ENCODE measurements at regions not wholly inside any gene's neighbourhood (a gene's known extent, or its start where the extent isn't known, plus 50 kb on each side); places are given as distances from the start of the nearest gene placed in this dataset.
"Not testable (repeated sequence)": the region's sequence is repeated elsewhere in the genome, so short reads cannot be mapped to it uniquely, and the experiment has no call there.

DNA sequence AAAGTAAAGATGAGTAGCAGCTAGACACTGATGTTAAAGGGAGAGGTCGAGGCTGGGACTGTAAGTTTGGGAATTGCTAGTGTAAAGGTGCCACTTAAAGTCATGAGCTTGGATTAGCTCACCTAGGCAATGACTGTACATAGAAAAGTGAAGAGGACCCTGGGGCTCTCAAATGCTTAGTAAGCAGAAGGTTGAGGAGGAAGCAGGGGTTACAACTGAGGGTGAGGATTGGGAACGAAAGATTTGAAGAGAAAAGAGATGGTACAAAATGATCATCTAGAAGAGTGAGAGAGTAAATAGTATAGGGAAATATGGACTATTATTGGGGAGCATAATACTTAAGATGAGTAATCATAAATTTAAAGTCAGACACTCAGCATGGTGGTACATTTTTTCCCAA lies 63.1 kb upstream of the TNFSF4 start:
- Histone ChIP-seq H3K56ac (ENCODE audit: extremely low read depth, insufficient read depth, low read length) (no peak overlapping the region; the same call in 1 of the 2 replicates), H2BK20ac (ENCODE audit: low read depth, low read length) (peak overlapping the region; percentile 85), H3K9ac (ENCODE audit: low read depth, low read length) (no peak overlapping the region), H3K36me3 (ENCODE audit: control insufficient read depth, insufficient read depth, low read length) (no peaks in the 10 kb centered on the region), H4K20me1 (ENCODE audit: insufficient read depth, low read length) (no peaks in the 10 kb centered on the region), H3K14ac (replicated peaks; ENCODE audit: low read depth, low read length) (peak overlapping the region; percentile 53; the same call in 1 of the 2 replicates), H2AK9ac (replicated peaks; ENCODE audit: low read depth, low read length, poor library complexity) (no peak overlapping the region), H3K4me3 (ENCODE audit: insufficient read depth, low read depth, low read length) (no peak overlapping the region), H2BK120ac (ENCODE audit: low read depth, low read length) (peak overlapping the region; percentile 48), H2AK5ac (ENCODE audit: low read depth, low read length) (peak overlapping the region; percentile 51), H3K27ac (ENCODE audit: insufficient read depth, low read length) (no peak overlapping the region), H3K4me2 (ENCODE audit: low read depth, low read length) (no peak overlapping the region; the same call in 1 of the 2 replicates), H3K4ac (ENCODE audit: low read depth, low read length) (peak overlapping the region; percentile 69), H3K18ac (ENCODE audit: low read depth, low read length) (peak overlapping the region; percentile 51; the same call in 1 of the 2 replicates), H4K5ac (ENCODE audit: low read depth, low read length) (no peak overlapping the region; the same call in 1 of the 2 replicates), H4K8ac (ENCODE audit: low read depth in 2 of 2, low read length in 2 of 2) (peak overlapping the region in 1 of 2 experiments; percentile 43; a peak in 1 of 4 replicates), H2BK5ac (ENCODE audit: low read depth, low read length, poor library complexity, severe bottlenecking) (no peak overlapping the region), H2BK15ac (ENCODE audit: low read depth, low read length) (peak overlapping the region; percentile 4; the same call in 1 of the 3 replicates), H3K79me1 (ENCODE audit: low read depth in 1 of 2, low read length in 2 of 2) (no peaks in the 10 kb centered on the region), H2AFZ (replicated peaks; ENCODE audit: low read length, poor library complexity) (no peak overlapping the region), H3K9me1 (ENCODE audit: insufficient read depth, low read length) (0 out of 2 replicates have a peak, but pooled peaks cover 3% of the 10 kb centered on the region), H3K4me1 (ENCODE audit: control insufficient read depth, insufficient read depth, low read length) (peaks cover 6% of the 10 kb centered on the region), H3K23ac (ENCODE audit: low read depth, low read length) (0 out of 2 replicates have a peak overlapping the region, but pooled peaks have one; percentile 4), H4K91ac (ENCODE audit: insufficient read depth, low read depth, low read length) (peak overlapping the region; percentile 75), H3K9me3 (ENCODE audit: control insufficient read depth, insufficient read depth, low read length) (no peaks in the 10 kb centered on the region), H3K27me3 (ENCODE audit: control insufficient read depth, insufficient read depth, low read length) (no peaks in the 10 kb centered on the region)
- 100% methylated on average over 1 of the region's 2 CpGs; no CpG with 5 or more reads in 1 of the 2 experiments for WGBS, 2 experiments (ENCODE audit: extremely low coverage in 2 of 2, insufficient read length in 1 of 2)
- BruUV-seq (replicated peaks) = no TSS peak
- TF ChIP-seq MAFK (IDR thresholded peaks at IDR 0.05; ENCODE audit: low read depth, low read length) (peak; percentile 24; the same call in 1 of the 2 replicates), CEBPB (IDR thresholded peaks at IDR 0.05; ENCODE audit: low read depth, low read length) (no peak)
- dilution Hi-C loops (cut with HindIII; ENCODE audit: low sequenced_read_pairs, unreplicated experiment) = no loop called here
- no peak for ATAC-seq (ENCODE audit: low read depth)
- intact Hi-C loops (cut with micrococcal nuclease) = no loop called here
- ChIA-PET POLR2A (ENCODE audit: unreplicated experiment) (no interaction called here), CTCF (interaction anchor here (0.7 to 1.2 kb wide), 2 partner anchors 16 to 21 kb away, joined by 3 to 4 read pairs; no protein-coding TSS in a partner anchor)
- no peak for DNase-seq
- in situ Hi-C loops (cut with MboI; ENCODE audit: low sequenced_read_pairs) = no loop called here

DNA sequence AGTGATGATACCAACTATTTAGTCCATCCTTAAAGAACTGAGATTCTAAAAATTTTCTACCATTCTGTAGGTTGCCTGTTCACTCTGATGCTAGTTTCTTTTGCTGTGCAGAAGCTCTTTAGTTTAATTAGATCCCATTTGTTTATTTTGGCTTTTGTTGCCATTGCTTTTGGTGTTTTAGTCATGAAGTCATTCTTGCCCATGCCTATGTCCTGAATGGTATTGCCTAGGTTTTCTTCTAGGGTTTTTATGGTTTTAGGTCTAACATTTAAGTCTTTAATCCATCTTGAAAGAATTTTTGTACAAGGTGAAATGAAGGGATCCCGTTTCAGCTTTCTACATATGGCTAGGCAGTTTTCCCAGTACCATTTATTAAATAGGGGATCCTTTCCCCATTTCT lies 63.9 kb upstream of the TNFSF4 start:
- DNase-seq; H2AK9ac ChIP-seq (replicated peaks; ENCODE audit: low read depth, low read length, poor library complexity); H4K5ac ChIP-seq (ENCODE audit: low read depth, low read length); H2BK20ac ChIP-seq (ENCODE audit: low read depth, low read length); H3K27me3 ChIP-seq (ENCODE audit: control insufficient read depth, insufficient read depth, low read length); H3K18ac ChIP-seq (ENCODE audit: low read depth, low read length); H2AFZ ChIP-seq (replicated peaks; ENCODE audit: low read length, poor library complexity); dilution Hi-C loops (cut with HindIII; ENCODE audit: low sequenced_read_pairs, unreplicated experiment); BruUV-seq (replicated peaks); H3K27ac ChIP-seq (ENCODE audit: insufficient read depth, low read length); H4K8ac ChIP-seq (ENCODE audit: low read depth in 2 of 2, low read length in 2 of 2); CTCF ChIA-PET; H3K9me3 ChIP-seq (ENCODE audit: control insufficient read depth, insufficient read depth, low read length); H3K56ac ChIP-seq (ENCODE audit: extremely low read depth, insufficient read depth, low read length); H3K9ac ChIP-seq (ENCODE audit: low read depth, low read length); H2BK15ac ChIP-seq (ENCODE audit: low read depth, low read length); H3K36me3 ChIP-seq (ENCODE audit: control insufficient read depth, insufficient read depth, low read length); in situ Hi-C loops (cut with MboI; ENCODE audit: low sequenced_read_pairs); H2BK5ac ChIP-seq (ENCODE audit: low read depth, low read length, poor library complexity, severe bottlenecking); ATAC-seq (ENCODE audit: low read depth); H3K14ac ChIP-seq (replicated peaks; ENCODE audit: low read depth, low read length); H3K4ac ChIP-seq (ENCODE audit: low read depth, low read length); H3K23ac ChIP-seq (ENCODE audit: low read depth, low read length); H2AK5ac ChIP-seq (ENCODE audit: low read depth, low read length); H4K91ac ChIP-seq (ENCODE audit: insufficient read depth, low read depth, low read length); H3K4me2 ChIP-seq (ENCODE audit: low read depth, low read length); H3K79me1 ChIP-seq (ENCODE audit: low read depth in 1 of 2, low read length in 2 of 2); H2BK120ac ChIP-seq (ENCODE audit: low read depth, low read length); H3K9me1 ChIP-seq (ENCODE audit: insufficient read depth, low read length); H4K20me1 ChIP-seq (ENCODE audit: insufficient read depth, low read length); H3K4me3 ChIP-seq (ENCODE audit: insufficient read depth, low read depth, low read length); intact Hi-C loops (cut with micrococcal nuclease); H3K4me1 ChIP-seq (ENCODE audit: control insufficient read depth, insufficient read depth, low read length): not testable (repeated sequence)
- POLR2A ChIA-PET (ENCODE audit: unreplicated experiment) = interaction anchor here (0.7 kb wide), 1 partner anchor 590 kb away, joined by 3 read pairs; no protein-coding TSS in a partner anchor
- WGBS, 2 experiments (ENCODE audit: extremely low coverage in 2 of 2, insufficient read length in 1 of 2) = no CpG with 5 or more reads among the region's 1 CpG

All from IMR-90 (cell line).